H9 (cell line): ENCODE measurements at regions not wholly inside any gene's neighbourhood (a gene's known extent, or its start where the extent isn't known, plus 50 kb on each side); places are given as distances from the start of the nearest gene placed in this dataset.

ENCODE experiments used
- DNase-seq: peaks from one replicate; pipeline ENCODE4 v3.0.0-alpha.2; 2017
- H2AFZ ChIP-seq: one replicate; pipeline ENCODE4 v1.6.1; 2013; ENCODE audit warnings: mild to moderate bottlenecking, low read length, control low read depth, moderate library complexity
- H2AK5ac ChIP-seq: 2 replicates; pipeline ENCODE4 v1.6.1; 2013; ENCODE audit warnings: low read length, control low read depth, mixed read lengths; ENCODE audit not compliant: insufficient read length
- H2BK120ac ChIP-seq: one replicate; pipeline ENCODE4 v1.6.1; 2013; ENCODE audit warnings: low read depth, mild to moderate bottlenecking, low read length, control low read depth, inconsistent platforms; ENCODE audit not compliant: poor library complexity, severe bottlenecking
- H2BK12ac ChIP-seq: 2 replicates; pipeline ENCODE4 v1.6.1; 2013; ENCODE audit warnings: low read length, control low read depth, mixed read lengths, low read depth; ENCODE audit not compliant: insufficient read length
- H2BK15ac ChIP-seq: 2 replicates; pipeline ENCODE4 v1.6.1; 2013; ENCODE audit warnings: low read depth, low read length, control low read depth
- H2BK20ac ChIP-seq: one replicate; pipeline ENCODE4 v1.6.1; 2013; ENCODE audit warnings: low read depth, mild to moderate bottlenecking, low read length, control low read depth, inconsistent platforms; ENCODE audit not compliant: poor library complexity, severe bottlenecking
- H2BK5ac ChIP-seq: 2 replicates; pipeline ENCODE4 v1.6.1; 2013; ENCODE audit warnings: low read length, control low read depth, mixed read lengths; ENCODE audit not compliant: insufficient read length
- H3K14ac ChIP-seq: 2 replicates; pipeline ENCODE4 v1.6.1; 2013; ENCODE audit warnings: low read length, control low read depth; ENCODE audit not compliant: insufficient read depth
- H3K18ac ChIP-seq: 2 replicates; pipeline ENCODE4 v1.6.1; 2013; ENCODE audit warnings: low read depth, mild to moderate bottlenecking, mixed read lengths, low read length, control low read depth; ENCODE audit not compliant: insufficient read length
- H3K23ac ChIP-seq: 2 replicates; pipeline ENCODE4 v1.6.1; 2013; ENCODE audit warnings: low read length, control low read depth, mixed read lengths, low read depth; ENCODE audit not compliant: insufficient read length
- H3K23me2 ChIP-seq: 2 replicates; pipeline ENCODE4 v1.6.1; 2013; ENCODE audit warnings: low read depth, mild to moderate bottlenecking, mixed read lengths, low read length, control low read depth; ENCODE audit not compliant: insufficient read length, poor library complexity, severe bottlenecking
- H3K27ac ChIP-seq: 2 replicates; pipeline ENCODE4 v1.5.1; 2013; ENCODE audit warnings: low read length, control low read depth, mixed read lengths, low read depth; ENCODE audit not compliant: insufficient read length
- H3K27me3 ChIP-seq: 2 replicates; pipeline ENCODE4 v1.6.1; 2013; ENCODE audit warnings: low read length, control low read depth, inconsistent platforms; ENCODE audit not compliant: insufficient read depth
- H3K4ac ChIP-seq: 2 replicates; pipeline ENCODE4 v1.6.1; 2013; ENCODE audit warnings: low read depth, mild to moderate bottlenecking, control low read depth, inconsistent platforms, low read length, moderate library complexity
- H3K4me1 ChIP-seq: 2 replicates; pipeline ENCODE4 v1.6.1; 2013; ENCODE audit warnings: low read length, control low read depth, inconsistent platforms; ENCODE audit not compliant: insufficient read depth
- H3K4me2 ChIP-seq: 2 replicates; pipeline ENCODE4 v1.6.1; 2013; ENCODE audit warnings: low read length, control low read depth, mixed read lengths; ENCODE audit not compliant: insufficient read length, insufficient read depth
- H3K56ac ChIP-seq: 2 replicates; pipeline ENCODE4 v1.6.1; 2013; ENCODE audit warnings: low read depth, mild to moderate bottlenecking, mixed read lengths, low read length, control low read depth; ENCODE audit not compliant: insufficient read length
- H3K79me1 ChIP-seq: 2 replicates; pipeline ENCODE4 v1.6.1; 2013; ENCODE audit warnings: low read depth, mild to moderate bottlenecking, moderate library complexity, low read length, control low read depth, inconsistent platforms; ENCODE audit not compliant: insufficient read depth, poor library complexity, severe bottlenecking
- H3K79me2 ChIP-seq: 2 replicates; pipeline ENCODE4 v1.6.1; 2013; ENCODE audit warnings: low read length, control low read depth, inconsistent platforms; ENCODE audit not compliant: insufficient read depth
- H3K9ac ChIP-seq: 2 replicates; pipeline ENCODE4 v1.6.1; 2013; ENCODE audit warnings: low read length, control low read depth, mixed read lengths; ENCODE audit not compliant: insufficient read length; ENCODE audit errors: extremely low read depth
- H3K9me3 ChIP-seq: one replicate; pipeline ENCODE4 v1.6.1; 2013; ENCODE audit warnings: low read depth, low read length, inconsistent platforms; ENCODE audit not compliant: control insufficient read depth
- H3T11ph ChIP-seq: one replicate; pipeline ENCODE4 v1.6.1; 2013; ENCODE audit warnings: mild to moderate bottlenecking, low read length, control low read depth, inconsistent platforms
- H4K20me1 ChIP-seq: one replicate; pipeline ENCODE4 v1.6.1; 2013; ENCODE audit not compliant: control insufficient read depth, insufficient read length, insufficient read depth
- H4K5ac ChIP-seq: 2 replicates; pipeline ENCODE4 v1.6.1; 2013; ENCODE audit warnings: low read depth, mild to moderate bottlenecking, mixed read lengths, low read length, control low read depth; ENCODE audit not compliant: insufficient read length
- H4K8ac ChIP-seq: replicated peaks from 2 replicates; pipeline ENCODE4 v1.6.1; 2013; ENCODE audit warnings: low read length, control low read depth, mixed read lengths, low read depth; ENCODE audit not compliant: insufficient read length
- H4K91ac ChIP-seq: 2 replicates; pipeline ENCODE4 v1.6.1; 2013; ENCODE audit warnings: low read depth, mild to moderate bottlenecking, moderate library complexity, mixed read lengths, low read length, control low read depth; ENCODE audit not compliant: insufficient read length
- H3K27ac Mint-ChIP-seq, 3 experiments: 2 replicates in 2 of 3; 3 replicates in 1 of 3; pipeline ENCODE4 v1.8.0; 2020 to 2021; ENCODE audit warnings: mixed read lengths in 3 of 3, mild to moderate bottlenecking in 1 of 3, moderate library complexity in 1 of 3
- H3K27me3 Mint-ChIP-seq: 2 replicates; pipeline ENCODE4 v1.8.0; 2021; ENCODE audit warnings: low read depth, mild to moderate bottlenecking, moderate library complexity, mixed read lengths
- H3K36me3 Mint-ChIP-seq, 3 experiments: 2 replicates in 2 of 3; 3 replicates in 1 of 3; pipeline ENCODE4 v1.8.0; 2020 to 2021; ENCODE audit warnings: low read depth in 3 of 3, mixed read lengths in 3 of 3; ENCODE audit not compliant: insufficient read depth in 1 of 3
- H3K4me1 Mint-ChIP-seq, 2 experiments: 2 replicates each; pipeline ENCODE4 v1.8.0; 2020; ENCODE audit warnings: mixed read lengths in 2 of 2
- H3K4me3 Mint-ChIP-seq, 2 experiments: 2 replicates in 1 of 2; 3 replicates in 1 of 2; pipeline ENCODE4 v1.8.0; 2020 to 2021; ENCODE audit warnings: mild to moderate bottlenecking in 2 of 2, mixed read lengths in 2 of 2, moderate library complexity in 1 of 2
- H3K9me3 Mint-ChIP-seq, 2 experiments: 2 replicates in 1 of 2; 3 replicates in 1 of 2; pipeline ENCODE4 v1.8.0; 2020; ENCODE audit warnings: mild to moderate bottlenecking in 2 of 2, mixed read lengths in 2 of 2, moderate library complexity in 1 of 2
- CTCF ChIP-seq: fragments of 200-600 bp; sonication (generic); conservative IDR thresholded peaks from 3 replicates; pipeline ENCODE4 v1.8.0; 2021; ENCODE audit warnings: antibody characterized with exemption, mild to moderate bottlenecking

DNA sequence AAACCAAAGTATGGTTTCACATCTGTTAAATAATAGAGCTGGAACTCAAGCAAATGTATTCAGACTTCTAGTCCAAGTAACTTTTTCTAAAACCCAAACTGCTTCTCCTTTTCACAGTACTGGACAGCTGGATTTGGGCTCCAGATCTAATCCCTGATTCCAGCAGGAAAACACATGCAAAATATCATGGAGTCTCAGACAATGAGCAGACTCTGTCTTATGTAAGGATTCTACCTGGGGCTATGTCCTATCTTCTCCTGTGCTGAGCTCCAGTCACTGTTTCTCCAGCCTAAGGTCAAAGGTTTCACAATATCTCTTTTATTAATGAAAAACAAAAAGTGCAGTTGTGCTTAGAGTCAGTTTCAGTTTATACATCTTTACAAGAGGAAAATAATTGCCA is 83.2 kb upstream of the EED start:
- no peaks in the 10 kb centered on the region for H3K9me3 ChIP-seq
- H3K27ac Mint-ChIP-seq = no peak overlapping the region

More for the DNA sequence above, 83.2 kb upstream of the EED start:
- no peak for DNase-seq
- Histone ChIP-seq H2BK15ac (no peak overlapping the region), H3T11ph (no peak overlapping the region), H3K79me2 (no peaks in the 10 kb centered on the region), H4K5ac (no peak overlapping the region), H4K20me1 (no peaks in the 10 kb centered on the region), H2BK20ac (no peak overlapping the region), H3K56ac (no peak overlapping the region), H3K23ac (no peak overlapping the region), H2BK5ac (no peak overlapping the region), H3K4me1 (no peaks in the 10 kb centered on the region), H4K91ac (no peak overlapping the region), H4K8ac (no peak overlapping the region), H3K18ac (no peak overlapping the region), H2BK12ac (no peak overlapping the region), H3K9ac (no peak overlapping the region), H2AK5ac (no peak overlapping the region), H3K4me2 (no peak overlapping the region), H3K27me3 (no peaks in the 10 kb centered on the region), H3K27ac (no peak overlapping the region), H3K14ac (no peak overlapping the region), H3K79me1 (no peaks in the 10 kb centered on the region), H3K23me2 (no peaks in the 10 kb centered on the region), H2BK120ac (no peak overlapping the region), H2AFZ (no peak overlapping the region), H3K4ac (no peak overlapping the region)
- Mint-ChIP-seq H3K36me3 (no peaks in the 10 kb centered on the region), H3K9me3 (no peaks in the 10 kb centered on the region; a peak in 1 of 5 replicates), H3K4me3 (no peak overlapping the region), H3K4me1 (peaks cover 6 to 7% of the 10 kb centered on the region in 2 experiments), H3K27me3 (peaks cover 4% of the 10 kb centered on the region; the same call in 1 of the 2 replicates)
- TF ChIP-seq CTCF = no peak
